Duodenal mucosa (tissue), 2 donors: ENCODE measurements at regions not wholly inside any gene's neighbourhood (a gene's known extent, or its start where the extent isn't known, plus 50 kb on each side); places are given as distances from the start of the nearest gene placed in this dataset.

Source experiments
- H3K27ac ChIP-seq: one replicate; pipeline ENCODE4 v1.7.0; 2013; ENCODE audit warnings: low read depth, low read length
- H3K27me3 ChIP-seq, 2 donors: one replicate each; pipeline ENCODE4 v1.7.0; 2013; ENCODE audit warnings: low read length in 2 of 2, control low read depth in 1 of 2; ENCODE audit not compliant: insufficient read depth in 2 of 2, control insufficient read depth in 1 of 2
- H3K36me3 ChIP-seq, 2 donors: one replicate each; pipeline ENCODE4 v1.7.0; 2013; ENCODE audit warnings: low read length in 2 of 2, control low read depth in 1 of 2; ENCODE audit not compliant: insufficient read depth in 2 of 2, control insufficient read depth in 1 of 2
- H3K4me1 ChIP-seq, 2 donors: one replicate each; pipeline ENCODE4 v1.7.0; 2013; ENCODE audit warnings: low read length in 2 of 2, control low read depth in 1 of 2; ENCODE audit not compliant: insufficient read depth in 2 of 2, control insufficient read depth in 1 of 2
- H3K4me3 ChIP-seq, 2 donors: one replicate each; pipeline ENCODE4 v1.7.0; 2013; ENCODE audit warnings: low read length in 2 of 2, low read depth in 1 of 2
- H3K9ac ChIP-seq, 2 donors: one replicate each; pipeline ENCODE4 v1.7.0; 2013; ENCODE audit warnings: low read length in 2 of 2, low read depth in 1 of 2
- H3K9me3 ChIP-seq, 2 donors: one replicate each; pipeline ENCODE4 v1.7.0; 2013; ENCODE audit warnings: low read length in 2 of 2, control low read depth in 1 of 2; ENCODE audit not compliant: control insufficient read depth in 1 of 2

DNA sequence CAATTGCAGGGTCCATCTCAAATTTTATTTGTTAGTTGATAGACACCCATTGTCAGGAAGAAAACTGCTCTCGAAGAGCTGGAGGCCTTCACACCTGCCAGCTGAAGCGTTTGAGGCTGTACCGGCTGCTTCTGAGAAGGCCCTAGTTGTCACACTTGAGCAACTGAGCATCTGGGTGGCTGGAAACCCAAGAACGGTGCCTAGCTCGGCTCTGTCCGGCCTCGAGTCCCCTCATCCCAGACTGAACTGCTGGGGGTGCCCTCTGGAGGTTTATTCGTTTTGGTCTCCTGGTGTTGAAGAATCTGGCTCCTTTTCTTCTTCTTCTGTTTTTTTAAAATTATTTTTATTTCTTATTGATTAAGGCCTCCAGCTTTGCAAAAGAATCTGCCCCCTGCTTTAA, 59.3 kb upstream of the EXOC6 start:
- Histone ChIP-seq H3K27ac (no peak overlapping the region), H3K9ac (no peak overlapping the region), H3K27me3 (peaks cover 0 to under 1% of the 10 kb centered on the region in 2 donors), H3K9me3 (no peaks in the 10 kb centered on the region), H3K4me3 (no peak overlapping the region), H3K36me3 (no peaks in the 10 kb centered on the region), H3K4me1 (no peaks in the 10 kb centered on the region)

- no peaks in the 10 kb centered on the region for H3K27me3 ChIP-seq
- no peak overlapping the region for H3K9ac ChIP-seq
- H3K4me3 ChIP-seq, result no peak overlapping the region
- no peaks in the 10 kb centered on the region for H3K4me1 ChIP-seq
- H3K27ac ChIP-seq, result no peak overlapping the region
- no peaks in the 10 kb centered on the region for H3K36me3 ChIP-seq
- H3K9me3 ChIP-seq, result no peaks in the 10 kb centered on the region
These were observed 58.5 kb upstream of the EXOC6 start for GRCh38 chr10:92789786-92790185.

GRCh38 chr10:92790440-92790839, 57.9 kb upstream of the EXOC6 start:
- no peak overlapping the region for H3K27ac ChIP-seq
- H3K9ac ChIP-seq, result no peak overlapping the region
- no peak overlapping the region for H3K4me3 ChIP-seq
- no peaks in the 10 kb centered on the region for H3K9me3 ChIP-seq
- H3K27me3 ChIP-seq, result no peaks in the 10 kb centered on the region
- no peaks in the 10 kb centered on the region for H3K36me3 ChIP-seq
- no peaks in the 10 kb centered on the region for H3K4me1 ChIP-seq

DNA sequence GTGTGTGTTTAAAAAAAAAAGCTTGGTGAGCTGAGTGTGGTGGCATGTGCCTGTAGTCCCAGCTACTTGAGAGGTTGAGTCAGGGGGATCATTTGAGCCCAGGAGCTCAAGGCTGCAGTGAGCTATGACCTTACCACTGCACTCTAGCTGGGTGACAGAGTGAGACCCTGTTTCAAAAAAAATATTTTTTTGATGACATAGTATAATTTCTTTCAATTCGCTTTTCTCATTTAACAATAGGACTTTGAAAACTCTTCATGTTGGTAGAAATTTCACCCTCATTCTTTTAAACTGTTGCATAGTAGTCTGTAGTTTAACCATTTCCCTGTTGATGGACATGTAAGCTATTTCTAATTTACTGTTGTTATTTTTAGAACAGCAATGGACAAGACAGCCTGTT, 55.7 kb upstream of the EXOC6 start:
- no peaks in the 10 kb centered on the region for H3K4me1 ChIP-seq
- no peaks in the 10 kb centered on the region for H3K9me3 ChIP-seq
- H3K4me3 ChIP-seq, result no peak overlapping the region
- no peaks in the 10 kb centered on the region for H3K27me3 ChIP-seq
- no peaks in the 10 kb centered on the region for H3K36me3 ChIP-seq
- H3K9ac ChIP-seq, result no peak overlapping the region
- H3K27ac ChIP-seq, result no peak overlapping the region
